Cardiac muscle cell (in vitro differentiated cells and primary cell): ENCODE measurements at regions not wholly inside any gene's neighbourhood (a gene's known extent, or its start where the extent isn't known, plus 50 kb on each side); places are given as distances from the start of the nearest gene placed in this dataset.

ENCODE experiments used
- DNase-seq, 2 donors: peaks; one replicate each; pipeline versions ENCODE4 v3.0.0 to v3.0.0-alpha.2; 2010 to 2017; ENCODE audit warnings: low read depth in 1 of 2, low spot score in 1 of 2
- H3K27ac ChIP-seq: fragments of 200-600 bp; sonication (generic); 2 replicates; pipeline ENCODE4 v1.5.1; 2016
- H3K27me3 ChIP-seq: fragments of 200-600 bp; sonication (generic); 2 replicates; pipeline ENCODE4 v1.6.0; 2016; ENCODE audit warnings: control low read depth
- H3K36me3 ChIP-seq: fragments of 200-600 bp; sonication (generic); 2 replicates; pipeline ENCODE4 v1.5.1; 2016; ENCODE audit warnings: control low read depth
- H3K4me1 ChIP-seq: fragments of 200-600 bp; sonication (generic); 2 replicates; pipeline ENCODE4 v1.8.1; 2017; ENCODE audit warnings: low read depth, mild to moderate bottlenecking, mixed run types
- H3K4me3 ChIP-seq: fragments of 200-600 bp; sonication (generic); 2 replicates; pipeline ENCODE4 v1.5.1; 2016; ENCODE audit warnings: mild to moderate bottlenecking
- H3K9me3 ChIP-seq: fragments of 200-600 bp; sonication (generic); 2 replicates; pipeline ENCODE4 v1.5.1; 2017; ENCODE audit warnings: low read depth, mild to moderate bottlenecking, control low read depth
- CTCF ChIP-seq: IDR thresholded peaks from 2 replicates; pipeline ENCODE4 v1.5.1; 2012; ENCODE audit warnings: low read depth, mild to moderate bottlenecking, low read length

- no peak for TF ChIP-seq CTCF
- no peaks in the 10 kb centered on the region for H3K27me3 ChIP-seq
- H3K4me3 ChIP-seq = no peak overlapping the region
- no peak overlapping the region for H3K27ac ChIP-seq
- no peaks in the 10 kb centered on the region for H3K9me3 ChIP-seq
- no peak for DNase-seq
- no peaks in the 10 kb centered on the region for H3K36me3 ChIP-seq
- H3K4me1 ChIP-seq = no peaks in the 10 kb centered on the region
These were observed 967.4 kb downstream of the BCL11B start for GRCh38 chr14:98304574-98304973.

GRCh38 chr14:98309591-98309990 lies 962.4 kb downstream of the BCL11B start:
- DNase-seq = peak in 1 of 2 donors; percentile 14
- no peaks in the 10 kb centered on the region for H3K4me1 ChIP-seq
- no peak for TF ChIP-seq CTCF
- no peaks in the 10 kb centered on the region for H3K36me3 ChIP-seq
- H3K9me3 ChIP-seq = no peaks in the 10 kb centered on the region
- H3K27ac ChIP-seq = no peak overlapping the region
- no peak overlapping the region for H3K4me3 ChIP-seq
- no peaks in the 10 kb centered on the region for H3K27me3 ChIP-seq

GRCh38 chr14:98312006-98312405 lies 960.0 kb downstream of the BCL11B start:
- no peak for DNase-seq

GRCh38 chr14:98321841-98322240 lies 950.2 kb downstream of the BCL11B start:
- TF ChIP-seq CTCF = no peak
- no peak overlapping the region for H3K4me3 ChIP-seq
- no peak overlapping the region for H3K27ac ChIP-seq
- H3K4me1 ChIP-seq = no peaks in the 10 kb centered on the region
- DNase-seq = no peak
- no peaks in the 10 kb centered on the region for H3K36me3 ChIP-seq
- H3K27me3 ChIP-seq = no peaks in the 10 kb centered on the region
- H3K9me3 ChIP-seq = no peaks in the 10 kb centered on the region

More at GRCh38 chr14:98312006-98312405, 960.0 kb downstream of the BCL11B start:
- Histone ChIP-seq H3K9me3 (no peaks in the 10 kb centered on the region), H3K36me3 (no peaks in the 10 kb centered on the region), H3K27ac (no peak overlapping the region), H3K4me3 (no peak overlapping the region), H3K4me1 (no peaks in the 10 kb centered on the region), H3K27me3 (no peaks in the 10 kb centered on the region)
- no peak for TF ChIP-seq CTCF

GRCh38 chr14:98323836-98324235 lies 948.2 kb downstream of the BCL11B start:
- no peak for DNase-seq
- no peaks in the 10 kb centered on the region for H3K27me3 ChIP-seq
- H3K36me3 ChIP-seq = no peaks in the 10 kb centered on the region
- H3K27ac ChIP-seq = no peak overlapping the region
- no peaks in the 10 kb centered on the region for H3K4me1 ChIP-seq
- no peaks in the 10 kb centered on the region for H3K9me3 ChIP-seq
- no peak overlapping the region for H3K4me3 ChIP-seq
- no peak for TF ChIP-seq CTCF

GRCh38 chr14:98325761-98326160 lies 946.2 kb downstream of the BCL11B start:
- no peak overlapping the region for H3K4me3 ChIP-seq
- no peaks in the 10 kb centered on the region for H3K36me3 ChIP-seq

More at GRCh38 chr14:98325761-98326160, 946.2 kb downstream of the BCL11B start:
- H3K4me1 ChIP-seq = no peaks in the 10 kb centered on the region
- H3K9me3 ChIP-seq = no peaks in the 10 kb centered on the region
- TF ChIP-seq CTCF = no peak
- no peaks in the 10 kb centered on the region for H3K27me3 ChIP-seq
- no peak overlapping the region for H3K27ac ChIP-seq
- DNase-seq = no peak
